CD4-positive, alpha-beta T cell treated with Interleukin-12 subunit alpha and Interleukin-12 subunit beta, for 1 hour (primary cell): ENCODE measurements at regions not wholly inside any gene's neighbourhood (a gene's known extent, or its start where the extent isn't known, plus 50 kb on each side); places are given as distances from the start of the nearest gene placed in this dataset.
A peak's percentile ranks its signal among the peaks of the same experiment; 100 is the strongest.

Source experiments
- DNase-seq: peaks from one replicate; pipeline ENCODE4 v3.0.0-alpha.2; 2020

DNA sequence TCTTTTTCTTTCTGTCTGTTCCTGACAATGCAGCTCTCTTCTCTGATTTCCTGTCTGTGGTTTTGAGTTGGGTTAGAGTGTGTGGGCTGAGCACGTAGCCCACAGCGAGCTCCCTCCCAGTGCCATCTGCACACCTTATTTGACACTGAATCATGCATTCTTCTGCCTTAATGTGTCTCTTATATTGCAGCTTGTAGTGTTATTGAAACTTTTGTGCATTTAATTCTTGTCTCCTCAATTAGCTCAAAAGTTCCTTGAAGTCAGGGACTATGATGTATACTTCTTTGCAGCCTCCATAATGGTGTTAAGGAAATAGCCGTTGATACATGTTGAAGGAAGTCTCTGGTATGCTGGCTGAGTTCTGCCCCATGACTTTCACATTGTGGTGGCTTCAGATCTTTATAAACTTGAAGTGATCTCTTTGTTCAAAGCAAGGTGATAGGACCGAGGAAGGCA lies 576.2 kb upstream of the CLINT1 start:
- DNase-seq, result peak; percentile 10

DNA sequence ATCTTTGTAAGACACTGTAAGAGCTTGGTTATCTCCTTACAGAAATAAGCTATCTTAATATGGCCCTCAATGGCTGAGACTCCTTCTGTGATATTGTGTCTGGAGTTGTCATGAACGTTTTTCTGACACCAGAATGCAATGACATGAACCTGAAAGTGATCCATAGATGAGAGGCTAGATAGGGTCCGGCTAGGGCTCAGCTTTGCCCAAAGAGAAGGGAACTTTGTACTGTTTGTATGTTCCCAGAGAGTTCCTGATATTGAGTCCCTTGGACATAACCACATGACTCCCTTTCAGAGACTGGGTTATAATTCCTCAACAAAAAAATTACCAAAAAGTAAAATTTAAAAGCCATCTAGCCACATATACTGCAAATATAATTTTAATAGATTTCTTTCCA lies 575.8 kb upstream of the CLINT1 start:
- DNase-seq, result no peak

DNA sequence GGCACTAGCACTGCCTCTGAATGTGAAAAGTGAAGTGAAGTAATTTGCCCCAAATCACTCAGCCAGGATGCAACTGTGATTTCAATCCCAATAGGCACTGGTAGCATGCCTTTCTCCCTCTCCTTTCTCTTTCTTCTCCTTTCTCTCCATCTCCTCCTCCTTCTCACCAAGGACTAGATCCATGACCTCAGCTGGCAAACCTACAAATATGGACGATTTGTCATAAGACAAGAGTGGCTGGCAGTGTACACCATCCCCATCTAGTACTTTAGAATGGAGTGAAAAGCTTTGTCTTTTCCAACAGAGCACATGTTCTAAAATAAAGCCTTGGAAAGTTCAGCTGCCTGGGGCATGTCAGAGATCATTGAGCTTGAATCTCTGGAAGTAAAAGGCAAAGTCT lies 574.7 kb upstream of the CLINT1 start:
- no peak for DNase-seq

DNA sequence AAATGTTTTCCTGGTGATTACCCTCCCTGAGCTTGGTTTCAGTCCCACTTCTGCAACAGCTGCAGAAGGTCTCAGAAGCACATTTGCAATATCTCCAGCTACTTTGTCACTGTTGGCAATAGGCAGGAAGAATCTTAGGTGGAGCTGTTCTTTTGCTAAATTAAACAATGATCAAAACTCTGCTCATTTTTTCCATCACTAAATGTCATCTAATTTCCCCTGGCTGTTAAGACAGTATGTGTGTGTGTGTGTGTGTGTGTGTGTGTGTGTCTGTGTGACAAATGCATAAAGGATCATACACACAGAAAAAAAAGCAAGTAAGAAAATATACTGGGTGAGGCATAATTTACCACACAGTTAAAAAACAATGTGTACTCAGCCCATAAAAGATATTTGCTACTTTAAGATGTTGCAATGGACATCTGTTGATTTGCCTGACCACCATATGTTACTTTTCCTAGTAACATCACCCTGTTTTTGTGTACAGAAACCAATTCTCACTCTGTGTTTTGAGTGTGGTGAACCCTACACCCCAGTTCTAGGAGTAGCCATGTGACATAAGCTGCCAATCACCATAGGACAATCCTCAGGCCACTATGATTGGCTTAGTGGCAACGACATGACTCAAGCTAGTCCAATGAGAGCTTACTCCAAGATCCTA lies 572.6 kb upstream of the CLINT1 start:
- DNase-seq, result no peak

DNA sequence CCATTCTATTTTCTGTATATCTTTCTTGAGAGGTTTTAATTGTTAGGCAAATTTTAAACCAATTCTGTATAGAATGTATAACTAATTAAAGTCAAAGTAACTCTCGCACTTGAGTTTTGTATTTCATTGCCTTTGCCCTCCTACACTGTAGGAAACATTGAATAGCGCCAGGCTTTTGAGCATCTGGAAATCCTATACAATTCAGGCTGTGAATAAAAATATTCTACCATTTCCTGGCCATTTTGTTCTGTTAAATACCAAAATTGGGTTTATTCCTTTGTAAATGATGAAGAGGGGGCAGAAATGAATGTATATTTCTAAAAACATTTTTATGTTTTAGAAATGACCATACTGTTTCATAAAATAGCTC lies 571.8 kb upstream of the CLINT1 start:
- no peak for DNase-seq

DNA sequence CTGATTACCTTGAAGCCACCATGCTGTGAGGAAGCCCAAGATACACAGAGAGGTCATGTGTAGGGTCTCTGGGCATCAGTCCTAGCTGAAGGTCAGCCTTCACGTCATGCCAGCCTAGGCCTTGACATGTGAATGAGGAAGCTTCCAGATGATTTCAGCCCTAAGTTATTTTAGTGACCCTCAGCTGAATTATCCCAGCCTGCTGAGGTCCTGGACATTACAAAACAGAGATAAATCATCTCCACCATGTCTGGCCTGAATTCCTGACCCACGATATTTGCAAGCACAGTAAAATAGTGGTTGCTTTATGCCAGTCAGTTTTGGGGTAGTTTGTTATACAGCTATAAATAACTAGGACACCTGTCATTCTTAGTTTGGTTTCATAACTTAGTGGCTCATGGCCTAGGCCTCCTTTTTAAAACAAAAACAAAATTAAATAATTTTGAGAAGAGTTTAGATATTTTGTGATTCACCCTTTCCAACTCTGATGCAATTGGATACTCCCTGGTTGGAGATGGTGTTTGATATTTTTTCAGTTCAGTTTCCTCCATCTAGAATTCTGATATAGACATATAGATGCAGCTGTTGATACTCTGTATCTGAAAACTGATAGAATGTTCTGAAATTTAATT lies 571.3 kb upstream of the CLINT1 start:
- DNase-seq, result no peak

DNA sequence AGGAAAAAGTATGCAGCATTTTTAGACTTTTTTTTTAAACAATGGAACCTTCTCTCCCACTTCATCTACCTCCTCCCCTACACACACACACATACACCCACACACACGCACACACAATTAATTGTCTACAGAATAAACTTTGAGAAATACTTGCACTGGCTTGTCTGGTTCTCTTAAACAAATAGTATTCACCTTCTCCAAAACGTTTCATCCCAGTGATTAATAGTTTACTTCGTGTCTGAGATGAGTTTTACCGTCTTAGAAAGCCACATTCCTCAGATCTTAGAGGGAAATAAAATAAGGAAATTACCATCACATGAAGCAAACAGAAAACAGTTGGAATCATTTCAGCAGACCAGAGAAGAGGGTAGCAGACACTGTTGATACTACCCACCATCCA lies 570.6 kb upstream of the CLINT1 start:
- DNase-seq, result no peak

DNA sequence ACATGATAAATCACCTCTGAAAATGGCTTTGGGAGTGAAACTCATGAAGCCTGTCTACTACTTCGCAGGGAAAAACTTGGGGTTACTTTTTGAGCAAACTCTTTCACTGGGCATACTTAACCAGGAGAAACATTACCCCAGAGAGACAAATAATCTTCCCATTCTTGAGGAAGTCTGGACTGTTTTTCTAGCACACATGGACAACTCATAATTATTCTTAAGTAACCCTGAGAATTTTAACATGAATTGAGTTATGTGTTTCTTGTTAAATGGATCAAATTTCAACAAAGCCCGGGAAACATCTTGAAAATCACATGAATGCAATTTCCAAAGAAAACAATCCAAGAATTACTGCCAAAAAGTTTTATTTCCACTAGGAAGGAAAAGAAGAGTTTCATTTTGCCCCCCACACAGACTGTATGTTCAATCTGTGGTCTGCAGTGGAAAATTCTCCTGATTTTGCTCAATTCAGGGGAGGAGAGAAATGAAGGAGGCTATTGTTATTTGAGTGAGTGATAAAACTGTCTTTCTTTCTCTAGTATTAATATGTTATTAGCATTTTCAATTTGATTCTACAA lies 564.8 kb upstream of the CLINT1 start:
- DNase-seq, result no peak

DNA sequence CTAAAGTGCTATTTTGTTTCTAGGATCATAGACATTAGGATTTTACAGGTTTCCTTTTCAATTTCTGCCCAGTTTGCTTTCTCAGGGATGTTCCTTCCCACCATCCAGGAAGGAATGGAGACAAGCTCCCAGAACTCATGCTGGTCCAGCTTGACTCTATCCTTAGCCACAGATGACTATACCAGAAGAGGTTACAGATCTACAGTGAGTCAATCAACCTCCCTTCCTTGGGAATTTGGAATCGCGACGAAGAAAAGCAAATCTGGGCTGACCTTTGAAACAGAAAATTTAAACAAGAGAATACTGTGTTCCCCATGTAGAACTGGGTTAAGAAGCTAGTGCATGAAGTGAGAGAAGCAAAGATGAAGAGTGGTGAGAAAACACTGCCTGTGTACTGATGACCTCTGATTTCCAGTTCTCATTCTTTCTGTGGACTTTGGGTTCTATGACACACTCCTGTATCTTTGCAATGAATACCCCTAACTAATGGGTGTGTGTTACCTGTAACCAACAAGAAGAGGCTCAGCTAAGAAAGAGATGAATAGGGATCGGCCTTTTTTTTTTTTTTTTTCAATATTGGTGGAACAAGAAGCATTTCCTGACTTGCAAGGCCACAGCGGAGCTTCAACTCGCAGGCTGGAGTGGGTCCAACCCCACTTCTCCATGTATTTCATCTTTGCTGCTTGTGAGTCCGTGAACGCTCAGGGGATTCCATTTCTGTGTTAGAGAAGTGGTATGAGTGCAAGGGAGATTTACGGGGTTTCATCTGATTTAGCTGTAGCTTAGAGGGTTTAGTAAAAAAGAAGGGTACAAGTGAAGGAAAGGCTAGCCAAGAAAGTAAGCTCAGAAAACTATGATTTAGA lies 563.9 kb upstream of the CLINT1 start:
- DNase-seq, result no peak

DNA sequence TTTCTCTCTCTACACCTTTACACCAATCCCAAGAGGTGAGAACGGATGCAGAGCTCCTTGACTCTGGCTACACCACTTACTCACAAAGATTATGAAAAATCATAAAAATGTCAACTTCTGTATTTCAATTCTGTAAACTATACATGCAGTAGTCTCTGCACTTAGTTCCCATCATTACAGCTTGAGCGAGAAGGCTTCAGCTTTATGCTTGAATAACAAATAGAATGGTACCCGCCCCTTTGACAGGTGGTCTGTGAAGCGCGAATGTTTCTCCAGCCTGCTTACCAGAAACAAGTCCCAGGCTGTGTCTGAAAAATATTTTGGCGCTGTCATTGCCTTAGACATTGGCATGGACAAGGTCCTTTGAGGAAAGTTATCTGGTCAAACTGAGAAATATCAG lies 562.4 kb upstream of the CLINT1 start:
- DNase-seq, result no peak

DNA sequence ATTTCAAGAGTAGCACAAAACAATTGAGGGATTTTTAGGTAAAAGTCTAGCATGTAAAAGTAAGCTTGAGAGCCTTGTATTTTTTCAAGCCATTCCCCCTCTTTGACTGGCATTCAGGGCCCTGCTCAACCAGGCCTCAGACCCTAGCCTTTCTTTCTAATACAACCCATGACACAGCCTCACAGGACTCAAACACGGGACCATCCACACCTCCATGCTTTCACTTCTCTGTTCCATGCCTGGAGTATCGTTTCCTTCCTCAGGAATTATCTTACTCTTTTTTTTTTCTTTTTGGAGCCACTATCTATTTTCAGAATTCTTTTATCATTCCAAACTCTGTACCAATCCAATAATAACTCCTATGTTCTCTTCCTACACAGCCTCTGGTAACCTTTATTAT lies 560.2 kb upstream of the CLINT1 start:
- DNase-seq, result no peak

DNA sequence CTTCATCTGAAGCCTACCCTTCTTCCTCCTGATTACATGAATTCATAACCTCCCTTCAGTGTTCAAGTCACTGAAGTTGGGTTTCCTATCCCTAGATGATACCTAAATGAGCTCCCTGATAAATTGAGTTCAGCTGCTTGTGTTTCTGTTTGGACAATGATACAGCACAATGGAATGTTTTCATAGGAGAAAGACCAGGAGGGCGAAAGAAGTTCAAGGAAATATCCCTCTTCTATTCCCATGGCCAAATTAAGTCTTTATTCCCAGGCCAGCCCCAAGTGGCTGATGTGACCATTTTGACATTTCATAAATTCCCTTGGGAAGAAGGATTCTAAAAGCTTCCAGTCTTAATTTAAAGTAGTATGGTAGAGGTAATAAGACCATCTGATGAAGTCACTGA lies 555.8 kb upstream of the CLINT1 start:
- DNase-seq, result no peak

DNA sequence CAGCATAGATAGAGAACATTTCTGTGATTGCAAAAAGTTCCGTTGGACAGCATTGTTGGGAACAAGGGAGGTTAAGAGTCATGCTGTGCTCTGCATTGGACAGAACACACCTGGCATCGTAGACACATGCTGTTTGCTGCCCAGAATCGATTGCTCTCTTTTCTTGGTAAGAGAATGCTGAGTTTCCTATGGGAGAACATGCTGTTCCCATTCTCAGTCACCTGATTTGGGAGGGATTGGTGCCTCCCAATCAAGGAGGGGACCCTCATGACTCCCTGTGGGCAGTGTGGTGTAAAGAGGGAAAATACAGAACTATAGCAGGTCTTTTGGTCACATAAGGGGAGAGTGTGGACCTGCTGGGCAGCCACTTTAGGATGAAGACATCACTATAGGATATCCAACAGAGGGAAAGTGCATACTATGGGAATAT lies 555.4 kb upstream of the CLINT1 start:
- no peak for DNase-seq

DNA sequence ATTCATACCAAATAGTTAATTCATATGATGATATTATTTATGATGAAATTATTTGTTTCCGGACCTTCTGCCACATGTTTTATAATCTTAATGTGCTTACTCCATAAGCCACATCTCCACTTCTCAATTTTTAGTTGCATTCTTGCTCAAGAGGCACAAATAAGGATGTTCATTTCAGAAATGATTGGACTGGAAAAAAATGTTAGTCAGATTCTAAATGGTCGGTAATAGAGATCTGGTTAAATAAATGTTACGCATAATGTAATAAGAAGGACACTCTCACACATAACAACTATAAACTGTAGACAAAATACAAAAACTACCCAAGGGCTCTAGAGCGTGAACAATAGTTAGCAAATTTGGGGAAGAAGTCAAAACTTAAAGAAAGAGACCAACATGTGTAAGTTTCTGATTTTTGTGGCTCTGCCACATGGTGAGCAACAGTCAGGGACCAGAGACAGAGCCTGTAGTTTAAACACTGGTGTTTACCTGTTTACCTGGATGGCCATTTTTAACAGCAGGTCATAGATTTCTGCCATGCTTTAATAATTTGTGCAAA lies 554.3 kb upstream of the CLINT1 start:
- DNase-seq, result no peak

DNA sequence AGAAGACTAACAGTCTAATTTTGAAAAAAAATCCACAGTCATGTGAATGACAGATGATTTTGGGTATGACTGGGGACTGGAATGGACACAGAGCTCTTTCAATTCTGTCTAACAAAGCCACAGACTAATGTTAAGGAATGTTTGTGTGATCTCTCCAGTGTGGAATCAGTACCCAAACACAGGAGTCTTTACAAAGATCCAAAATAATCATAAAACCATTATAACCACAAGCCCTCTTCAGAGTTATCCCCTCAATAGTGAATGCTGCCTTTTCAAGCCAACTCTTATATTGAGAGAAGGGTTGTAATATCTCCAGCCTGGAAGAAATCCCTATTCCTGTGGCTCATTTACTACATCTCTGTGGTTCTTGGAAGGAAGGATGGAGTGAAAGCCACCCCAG lies 552.0 kb upstream of the CLINT1 start:
- DNase-seq, result no peak

DNA sequence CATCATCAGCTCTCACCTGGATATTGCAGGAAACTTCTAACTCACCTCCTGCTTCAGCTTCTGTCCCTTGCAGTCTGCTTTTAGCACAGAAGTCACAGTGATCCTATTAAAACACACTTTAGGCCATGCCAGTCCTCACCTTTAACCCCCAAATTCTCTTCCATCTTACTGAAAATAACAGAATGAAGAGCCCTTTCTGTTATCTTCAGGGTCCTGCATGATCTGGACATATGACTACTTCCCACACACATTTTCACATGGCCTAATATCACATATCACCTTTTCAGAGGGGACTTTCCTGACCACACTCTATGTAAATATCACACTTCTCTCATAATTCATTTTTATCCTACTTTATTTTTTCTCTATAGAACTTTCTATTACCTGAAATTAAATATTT lies 550.6 kb upstream of the CLINT1 start:
- DNase-seq, result no peak

DNA sequence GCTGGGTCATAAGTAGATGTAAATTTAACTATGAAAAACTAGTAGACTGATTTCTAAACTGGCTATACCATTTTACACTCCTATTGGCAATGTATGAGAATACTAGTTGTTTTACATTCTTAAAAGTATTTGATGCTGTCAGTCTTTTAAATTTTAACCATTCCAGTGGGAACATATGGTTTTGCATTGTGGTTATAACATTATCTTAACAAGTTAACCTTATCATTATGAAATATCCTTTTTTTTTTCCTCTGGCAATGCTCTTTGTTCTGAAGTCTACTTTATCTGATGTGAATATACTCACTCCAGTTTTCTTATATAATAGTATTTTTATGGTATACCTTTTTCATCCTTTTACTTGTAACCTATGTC lies 548.9 kb upstream of the CLINT1 start:
- DNase-seq, result no peak

DNA sequence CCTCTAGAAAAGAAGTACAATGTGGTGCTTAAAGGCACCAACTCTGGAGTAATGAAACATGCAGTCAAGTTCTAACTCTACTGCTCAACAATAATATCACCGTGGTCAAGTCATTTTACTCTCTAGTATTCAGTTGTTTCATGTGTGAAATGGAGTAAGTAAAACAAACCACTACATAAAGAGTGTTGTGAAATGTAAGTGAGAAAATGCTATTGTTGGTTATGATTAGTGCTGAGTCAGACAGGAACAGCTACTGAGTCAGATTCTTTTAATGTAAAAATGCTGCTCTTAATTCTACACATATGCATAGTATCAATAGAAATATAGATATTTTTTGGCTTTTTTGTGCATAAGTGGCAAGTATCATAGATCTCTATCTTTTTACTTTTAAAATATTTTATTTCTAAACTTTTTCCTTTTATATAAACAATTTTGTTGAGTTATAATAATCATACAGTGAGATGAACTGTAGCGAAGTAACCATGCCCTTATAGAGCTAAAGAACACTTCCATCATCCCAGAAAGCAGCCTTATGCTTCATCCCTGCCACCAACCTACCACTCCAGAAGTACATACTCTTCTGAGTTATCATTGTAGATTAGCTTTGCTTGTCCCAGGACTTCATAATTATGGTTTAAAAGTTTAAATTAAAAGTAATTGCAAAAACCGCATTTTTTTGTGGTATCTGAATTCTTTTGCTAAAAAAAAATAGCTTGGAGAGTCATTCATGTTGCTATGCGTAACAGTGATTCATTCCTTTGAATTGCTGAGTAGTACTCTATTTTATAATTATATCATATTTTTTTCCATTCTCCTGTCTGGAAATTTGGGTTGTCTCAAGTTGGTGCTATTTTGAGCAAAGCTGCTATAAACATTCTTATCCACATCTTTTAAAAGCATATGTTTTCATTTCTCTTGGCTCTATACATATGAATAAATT lies 548.2 kb upstream of the CLINT1 start:
- DNase-seq, result no peak

DNA sequence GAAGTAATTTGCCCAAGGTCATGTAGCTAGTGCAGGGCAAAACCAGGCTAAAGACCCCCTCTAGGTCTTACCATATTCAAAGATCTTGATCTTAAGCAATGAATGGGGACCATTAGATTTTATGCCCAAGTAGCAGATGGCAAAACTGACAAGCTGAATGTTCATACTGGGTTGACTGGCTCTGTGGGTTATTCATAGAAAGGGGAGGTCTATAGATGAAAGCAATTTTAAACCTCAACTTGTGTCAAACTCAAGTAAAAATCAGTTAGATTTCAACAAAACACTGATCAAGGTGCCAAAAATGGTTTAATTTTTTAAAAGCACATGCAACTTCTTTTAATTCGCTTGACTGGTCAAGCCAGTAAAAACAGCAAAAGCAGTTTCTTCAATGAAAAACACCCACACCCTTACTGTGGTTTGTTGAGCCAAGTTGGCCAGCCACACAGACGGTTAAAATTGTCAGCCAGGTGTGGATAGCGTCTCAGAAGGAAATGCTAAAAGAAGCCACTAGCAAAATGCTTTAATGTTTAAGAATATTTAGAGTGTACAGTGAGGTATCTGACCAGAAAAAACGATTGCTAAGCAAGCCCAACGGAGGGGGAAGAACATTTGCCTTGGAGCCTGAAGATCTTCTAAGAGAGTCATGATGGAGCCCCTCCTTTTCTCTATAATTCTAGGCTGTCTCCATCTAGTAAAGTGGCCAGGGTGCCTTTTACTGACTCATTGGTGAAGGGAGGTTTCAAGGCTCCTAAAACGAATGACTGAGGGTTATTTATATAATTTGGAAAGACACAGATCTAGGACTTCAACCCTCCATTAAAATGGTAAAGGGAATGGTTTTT lies 539.6 kb upstream of the CLINT1 start:
- no peak for DNase-seq

DNA sequence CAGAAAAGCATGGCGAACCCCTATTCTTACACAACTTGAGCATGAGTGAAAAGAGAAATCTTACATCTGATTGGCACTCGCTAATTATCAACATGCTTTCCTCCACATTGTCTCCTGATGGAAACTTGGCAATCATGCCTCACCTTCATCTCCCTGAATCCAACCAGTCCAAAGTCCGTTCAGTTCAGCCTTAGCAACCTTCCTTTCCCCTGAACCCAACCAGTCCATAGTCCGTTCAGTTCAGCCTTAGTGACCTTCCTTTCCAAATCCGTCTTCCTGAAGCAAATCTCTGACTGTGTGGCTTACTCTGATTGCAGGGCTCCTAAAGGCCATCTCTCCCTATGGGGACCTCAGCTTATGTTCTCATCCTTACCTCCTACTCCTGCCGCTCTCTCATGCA lies 538.3 kb upstream of the CLINT1 start:
- DNase-seq, result no peak

DNA sequence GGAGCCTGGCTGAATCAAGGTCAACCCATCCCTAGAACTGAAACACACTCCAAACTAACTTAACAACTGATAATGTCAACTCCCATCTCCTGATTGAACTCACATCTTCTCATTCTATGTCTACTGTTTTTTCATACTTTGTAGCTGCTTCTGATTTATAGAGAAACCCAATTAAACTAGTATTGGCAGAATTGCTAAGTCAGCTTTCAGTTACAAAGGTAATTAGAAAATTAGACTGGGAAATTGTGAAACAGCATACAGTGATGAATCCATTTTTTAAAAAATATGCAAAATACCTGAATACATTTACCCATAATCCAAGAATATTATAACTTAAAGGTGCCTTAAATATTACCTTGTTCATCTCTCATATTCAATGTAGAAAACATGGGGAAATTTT lies 535.2 kb upstream of the CLINT1 start:
- no peak for DNase-seq
